Anterior cingulate cortex (tissue), 58 donors: ENCODE measurements at regions not wholly inside any gene's neighbourhood (a gene's known extent, or its start where the extent isn't known, plus 50 kb on each side); places are given as distances from the start of the nearest gene placed in this dataset.
A peak's percentile ranks its signal among the peaks of the same experiment; 100 is the strongest.
"Not testable (repeated sequence)": the region's sequence is repeated elsewhere in the genome, so short reads cannot be mapped to it uniquely, and the experiment has no call there.

ENCODE experiments used
- DNase-seq, 58 donors: peaks; one replicate each; lab custom pipeline; 2025; lab: John Stamatoyannopoulos, UW

DNA sequence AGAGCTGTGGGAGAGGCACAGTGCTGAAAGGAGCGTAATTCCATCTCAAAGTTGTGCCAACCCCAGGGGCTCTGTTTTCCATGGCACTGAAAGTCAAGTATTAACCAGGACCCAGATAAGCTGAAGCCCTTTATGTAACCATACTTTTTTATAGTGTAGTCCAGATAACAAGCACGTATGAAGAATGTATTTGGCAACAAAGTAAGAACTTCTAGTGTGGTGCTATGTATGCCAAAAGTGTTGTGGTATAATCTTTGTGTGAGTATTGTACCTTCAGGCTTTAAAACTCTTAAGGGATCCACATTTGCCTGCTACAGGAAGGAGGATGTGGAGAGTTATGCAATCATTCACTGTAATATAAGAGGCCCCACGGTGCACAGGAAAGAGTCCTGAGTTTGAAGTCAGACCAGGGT is 129.4 kb downstream of the IBTK start:
- DNase-seq: no peak

DNA sequence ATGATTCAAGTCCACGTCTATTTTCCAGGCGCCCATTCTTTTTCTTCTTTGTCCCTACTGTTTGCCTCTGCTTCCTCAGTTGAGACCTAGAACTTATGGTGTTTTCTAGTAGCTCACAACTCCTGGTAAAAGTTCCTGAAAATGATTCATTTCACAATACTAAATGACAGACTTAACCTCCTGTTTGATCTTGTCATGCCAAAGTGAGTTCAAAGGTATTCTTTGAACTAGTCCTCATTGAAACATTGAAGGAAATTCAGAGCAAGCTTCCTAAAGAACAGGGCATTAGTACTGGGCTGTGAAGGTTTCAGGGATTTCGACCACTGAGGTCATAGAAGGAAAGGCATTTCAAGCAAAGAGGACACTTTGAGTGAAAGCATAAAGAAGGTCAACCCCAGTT is 132.8 kb downstream of the IBTK start:
- no peak for DNase-seq

DNA sequence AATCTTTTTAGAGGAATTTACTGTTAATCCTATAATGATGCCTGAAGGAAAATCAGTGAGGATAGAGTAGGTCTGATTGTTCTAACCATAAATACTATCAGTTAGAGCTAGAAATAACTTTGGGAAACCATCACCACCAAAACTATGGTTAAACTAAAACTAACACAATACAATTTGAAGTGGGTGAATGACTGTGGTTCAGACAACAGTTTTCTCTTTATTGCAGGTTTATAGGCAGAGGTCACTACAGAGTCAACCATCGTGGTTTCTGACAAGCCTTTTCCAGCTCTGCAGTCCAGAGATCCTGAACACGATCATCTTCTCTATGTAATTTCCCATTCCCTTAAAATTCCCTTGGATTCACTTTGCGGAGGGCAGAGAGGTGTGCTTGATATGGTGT is 134.3 kb downstream of the IBTK start:
- no peak for DNase-seq

DNA sequence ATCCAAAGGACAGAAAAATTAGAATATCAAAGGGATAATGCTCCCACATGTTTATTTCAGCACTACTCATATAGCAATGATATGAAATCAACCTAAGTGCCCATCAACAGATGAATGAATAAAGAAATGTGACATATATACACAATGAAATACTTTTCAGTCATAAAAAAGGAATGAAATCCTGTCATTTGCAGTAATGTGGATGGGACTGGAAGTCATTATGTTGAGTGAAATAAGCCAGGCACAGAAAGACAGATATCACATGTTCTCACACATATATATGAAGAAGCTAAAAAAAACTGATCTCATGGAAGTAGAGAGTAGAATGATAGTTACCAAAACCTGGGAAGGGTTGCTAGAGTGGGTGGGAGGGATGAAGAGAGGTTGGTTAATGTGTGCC is 135.7 kb downstream of the IBTK start:
- DNase-seq: no peak

DNA sequence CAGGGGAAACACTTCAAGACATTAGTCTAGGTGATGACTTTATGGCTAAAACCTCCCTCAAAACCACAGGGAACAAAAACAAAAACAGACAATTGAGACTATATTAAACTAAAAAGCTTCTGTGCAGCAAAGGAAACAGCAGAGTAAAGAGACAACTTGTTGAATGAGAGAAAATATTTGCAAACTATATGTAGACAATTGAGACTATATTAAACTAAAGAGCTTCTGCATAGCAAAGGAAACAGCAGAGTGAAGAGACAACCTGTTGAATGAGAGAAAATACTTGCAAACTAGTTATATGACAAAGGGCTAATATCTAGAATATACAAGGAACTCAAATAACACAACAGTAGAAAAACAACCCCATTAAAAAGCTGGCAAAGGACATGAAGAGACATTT is 136.4 kb downstream of the IBTK start:
- DNase-seq: no peak

DNA sequence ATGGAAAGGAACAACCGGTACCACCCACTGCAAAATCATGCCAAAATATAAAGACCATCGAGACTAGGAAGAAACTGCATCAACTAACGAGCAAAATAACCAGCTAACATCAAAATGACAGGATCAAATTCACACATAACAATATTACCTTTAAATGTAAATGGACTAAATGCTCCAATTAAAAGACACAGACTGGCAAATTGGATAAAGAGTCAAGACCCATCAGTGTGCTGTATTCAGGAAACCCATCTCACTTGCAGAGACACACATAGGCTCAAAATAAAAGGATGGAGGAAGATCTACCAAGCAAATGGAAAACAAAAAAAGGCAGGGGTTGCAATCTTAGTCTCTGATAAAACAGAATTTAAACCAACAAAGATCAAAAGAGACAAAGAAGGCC is 144.4 kb downstream of the IBTK start:
- DNase-seq: not testable (repeated sequence)

DNA sequence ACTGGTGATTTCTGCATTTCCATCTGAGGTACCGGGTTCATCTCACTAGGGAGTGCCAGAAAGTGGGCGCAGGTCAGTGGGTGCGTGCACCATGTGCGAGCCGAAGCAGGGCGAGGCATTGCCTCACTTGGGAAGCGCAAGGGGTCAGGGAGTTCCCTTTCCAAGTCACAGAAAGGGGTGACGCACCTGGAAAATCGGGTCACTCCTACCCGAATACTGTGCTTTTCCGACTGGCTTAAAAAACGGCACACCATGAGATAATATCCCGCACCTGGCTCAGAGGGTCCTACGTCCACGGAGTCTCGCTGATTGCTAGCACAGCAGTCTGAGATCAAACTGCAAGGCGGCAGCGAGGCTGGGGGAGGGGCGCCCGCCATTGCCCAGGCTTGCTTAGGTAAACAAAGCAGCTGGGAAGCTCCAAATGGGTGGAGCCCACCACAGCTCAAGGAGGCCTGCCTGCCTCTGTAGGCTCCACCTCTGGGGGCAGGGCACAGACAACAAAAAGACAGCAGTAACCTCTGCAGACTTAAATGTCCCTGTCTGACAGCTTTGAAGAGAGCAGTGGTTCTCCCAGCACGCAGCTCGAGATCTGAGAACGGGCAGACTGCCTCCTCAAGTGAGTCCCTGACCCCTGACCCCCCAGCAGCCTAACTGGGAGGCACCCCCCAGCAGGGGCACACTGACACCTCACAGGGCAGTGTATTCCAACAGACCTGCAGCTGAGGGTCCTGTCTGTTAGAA is 146.0 kb downstream of the IBTK start:
- DNase-seq: not testable (repeated sequence)

DNA sequence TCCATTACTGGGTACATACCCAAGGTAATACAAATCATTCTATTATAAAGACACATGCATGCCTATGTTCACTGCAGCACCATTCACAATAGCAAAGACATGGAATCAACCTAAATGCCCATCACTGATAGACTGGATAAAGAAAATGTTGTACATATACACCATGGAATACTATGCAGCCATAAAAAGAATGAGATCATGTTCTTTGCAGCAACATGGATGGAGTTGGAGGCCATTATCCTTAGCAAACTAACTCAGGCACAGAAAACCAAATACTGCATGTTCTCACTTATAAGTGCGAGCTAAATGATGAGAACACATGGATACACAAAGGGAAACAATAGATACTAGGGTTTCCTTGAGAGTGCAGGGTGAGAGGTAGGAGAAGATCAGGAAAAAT is 146.8 kb downstream of the IBTK start:
- DNase-seq: not testable (repeated sequence)

DNA sequence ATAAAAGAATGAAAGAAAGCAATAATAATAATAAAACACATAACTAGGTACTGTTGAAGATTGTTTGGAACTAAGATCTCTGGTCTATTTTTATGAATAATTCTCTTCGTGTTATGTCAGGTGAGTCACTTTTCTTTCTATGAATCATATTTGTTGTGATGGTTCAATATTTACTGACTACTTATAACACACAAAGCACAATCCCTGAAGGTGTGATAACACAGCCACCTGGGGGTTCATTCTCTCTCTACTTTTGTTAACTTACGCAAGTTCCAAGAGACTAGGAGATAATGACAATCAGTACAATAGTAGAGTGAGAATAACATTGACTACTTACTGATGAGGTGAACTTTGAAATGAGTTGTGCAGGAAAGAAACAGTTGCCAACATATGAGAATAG is 149.9 kb downstream of the IBTK start:
- DNase-seq: no peak

DNA sequence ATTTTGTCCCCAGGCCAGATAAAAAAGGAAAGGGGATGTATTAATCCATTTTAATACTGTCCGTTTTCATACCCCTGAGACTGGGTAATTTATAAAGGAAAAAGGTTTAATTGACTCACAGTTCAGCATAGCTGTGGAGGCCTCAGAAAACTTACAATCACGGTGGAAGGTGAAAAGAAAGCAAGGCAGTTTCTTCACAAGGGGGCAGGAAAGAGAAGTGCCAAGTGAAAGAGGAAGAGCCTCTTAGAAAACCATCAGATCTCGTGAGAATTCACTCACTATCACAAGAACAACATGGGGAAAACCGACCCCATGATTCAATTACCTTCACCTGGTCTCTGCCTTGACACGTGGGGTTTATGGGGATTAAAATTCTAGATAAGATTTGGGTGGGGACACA is 152.5 kb downstream of the IBTK start:
- DNase-seq: no peak

DNA sequence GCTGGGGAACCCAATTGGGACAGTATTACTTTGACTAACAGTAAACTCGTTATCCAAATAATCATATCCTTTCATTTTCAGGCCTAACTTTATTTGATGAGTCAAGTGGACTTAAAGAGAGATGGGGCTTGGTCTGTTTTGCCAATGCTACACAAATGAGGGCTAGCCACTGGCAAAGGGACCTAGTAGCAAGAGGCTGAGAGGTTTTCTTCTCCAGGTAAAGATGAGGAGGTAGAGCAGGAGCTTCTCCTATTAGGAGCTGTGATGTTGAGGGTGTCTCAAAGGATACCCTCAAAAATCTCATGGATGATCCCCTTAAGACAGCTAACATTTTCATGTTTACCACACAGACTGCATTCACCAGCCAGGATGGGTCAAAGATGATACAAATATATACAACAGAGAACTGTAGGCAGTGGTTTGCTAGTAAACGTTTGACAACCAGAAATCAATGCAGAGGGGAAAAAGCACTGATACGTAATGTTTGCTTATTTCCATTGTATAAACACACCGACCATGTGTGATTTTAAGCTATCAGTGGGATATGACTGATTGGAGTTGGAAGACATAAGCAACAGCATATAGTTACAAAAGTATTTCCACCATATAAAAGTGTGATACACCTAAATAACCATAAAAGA is 153.3 kb downstream of the IBTK start:
- no peak for DNase-seq

DNA sequence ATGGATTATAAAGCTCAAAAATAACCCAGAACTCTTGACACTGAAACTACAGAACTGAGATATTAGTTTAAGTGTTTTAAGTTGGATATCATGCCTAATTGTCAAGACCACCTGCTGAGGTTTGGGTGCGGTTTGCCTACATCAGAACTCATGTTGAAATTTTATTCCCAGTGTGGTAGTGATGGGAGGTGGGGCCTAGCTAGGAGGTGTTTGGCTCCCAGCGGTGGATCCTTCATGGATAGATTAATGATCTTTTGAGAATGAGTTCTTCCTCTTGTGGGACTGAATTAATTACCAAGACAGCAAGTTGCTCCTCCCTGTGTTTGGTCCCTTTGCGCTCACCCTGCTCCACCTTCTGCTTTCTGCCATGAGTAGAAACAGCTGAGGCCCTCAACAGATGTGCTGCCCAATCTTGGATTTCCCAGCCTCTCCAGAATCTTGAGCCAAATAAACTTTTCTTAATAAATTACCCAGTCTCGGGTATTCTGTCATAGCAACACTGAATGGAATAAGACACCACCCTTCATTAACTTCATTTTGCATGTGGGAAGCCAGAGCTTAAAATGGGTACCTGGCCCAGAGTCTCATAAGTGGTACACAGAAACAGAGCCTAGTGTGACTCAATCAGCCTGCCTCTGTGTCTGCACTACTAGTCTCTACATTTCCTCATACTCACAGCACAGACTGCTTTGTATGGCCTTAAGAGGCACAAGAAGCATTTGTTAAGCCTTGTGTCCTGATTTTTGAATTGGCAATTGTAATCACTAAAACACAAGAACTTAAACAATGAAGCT is 158.4 kb downstream of the IBTK start:
- DNase-seq: no peak

DNA sequence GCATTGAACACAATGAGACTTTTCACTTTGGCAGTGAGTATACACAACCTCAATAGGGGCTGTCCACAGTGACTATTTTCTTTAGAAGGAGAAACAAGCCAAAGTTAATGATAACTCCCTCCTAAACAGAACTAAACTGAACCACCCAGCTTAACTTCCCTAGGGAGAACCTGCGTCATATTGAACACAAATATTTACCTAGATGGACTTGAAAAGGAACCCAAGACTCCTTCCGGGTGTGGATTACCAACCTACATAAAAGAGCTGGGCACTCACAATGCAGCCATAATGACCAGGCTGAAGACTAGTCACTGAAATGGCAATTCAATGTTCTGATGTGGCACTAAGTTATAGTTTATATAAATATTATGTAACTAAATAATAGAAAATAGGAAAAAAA is 160.6 kb downstream of the IBTK start:
- DNase-seq: peak in 1 of 58 donors; percentile 17

DNA sequence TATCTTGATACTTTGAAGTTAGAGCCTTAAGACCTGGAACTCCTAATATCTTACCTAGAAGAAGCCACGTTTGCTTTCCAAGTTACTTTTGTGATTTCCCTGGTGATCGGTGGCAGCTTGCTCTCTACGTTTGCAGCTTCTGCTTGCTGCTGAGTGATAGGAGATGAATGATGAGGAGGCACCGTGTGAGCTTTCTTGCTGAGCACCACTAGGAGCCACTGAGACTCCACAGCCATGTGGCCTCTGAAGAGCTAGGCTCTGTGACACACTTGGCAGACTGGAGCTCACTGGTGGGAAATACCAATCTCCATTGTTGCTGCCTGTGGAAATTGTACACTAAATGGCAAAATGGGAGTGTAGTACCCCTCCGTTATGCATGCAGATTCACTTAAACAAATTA is 161.8 kb downstream of the IBTK start:
- DNase-seq: no peak

DNA sequence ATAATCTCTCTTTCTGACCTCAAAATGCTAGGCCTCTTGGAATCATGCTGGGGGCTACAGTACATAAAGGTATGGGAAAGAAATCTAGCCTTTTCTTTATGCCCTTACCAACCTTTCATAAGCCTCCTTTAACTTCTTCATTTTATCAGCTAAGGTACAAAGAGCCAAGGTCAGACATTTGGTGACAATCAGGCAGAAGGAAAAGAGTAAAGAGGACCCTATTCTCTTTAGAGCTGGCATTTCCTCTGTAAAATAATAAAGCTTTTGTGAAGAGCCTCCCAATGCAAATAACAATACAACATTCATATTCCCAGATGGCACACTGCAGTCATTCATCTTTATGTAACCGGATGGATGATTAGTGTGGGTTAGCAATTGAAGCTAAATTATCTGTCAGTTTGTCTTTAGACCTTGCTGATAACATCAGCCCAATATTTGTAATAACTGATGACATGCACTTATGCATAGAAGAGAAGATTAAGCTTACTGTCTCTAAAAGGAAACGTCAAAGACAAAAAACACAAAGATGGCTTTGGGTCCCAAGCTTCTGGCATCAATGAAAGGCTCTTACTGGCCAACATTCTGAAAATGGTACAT is 163.1 kb downstream of the IBTK start:
- peak in 1 of 58 donors; percentile 37 for DNase-seq

DNA sequence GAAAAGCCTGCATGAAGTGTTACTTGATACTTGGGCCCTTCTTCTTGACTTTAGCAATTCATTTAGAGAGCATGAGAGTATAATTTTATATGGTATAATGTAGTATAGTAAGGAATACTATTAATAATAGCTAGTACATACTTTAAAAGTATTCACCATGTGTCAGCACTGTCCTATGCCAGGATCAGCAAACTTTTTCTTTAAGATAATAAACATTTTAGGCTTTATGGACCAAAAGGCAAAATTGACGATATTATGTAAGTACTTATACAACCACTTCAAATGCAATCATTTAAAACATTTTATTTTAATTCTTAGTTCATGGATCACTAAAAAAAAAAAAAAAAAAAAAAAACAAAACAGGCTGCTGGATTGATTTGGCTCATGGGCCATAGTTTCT is 163.9 kb downstream of the IBTK start:
- DNase-seq: no peak

DNA sequence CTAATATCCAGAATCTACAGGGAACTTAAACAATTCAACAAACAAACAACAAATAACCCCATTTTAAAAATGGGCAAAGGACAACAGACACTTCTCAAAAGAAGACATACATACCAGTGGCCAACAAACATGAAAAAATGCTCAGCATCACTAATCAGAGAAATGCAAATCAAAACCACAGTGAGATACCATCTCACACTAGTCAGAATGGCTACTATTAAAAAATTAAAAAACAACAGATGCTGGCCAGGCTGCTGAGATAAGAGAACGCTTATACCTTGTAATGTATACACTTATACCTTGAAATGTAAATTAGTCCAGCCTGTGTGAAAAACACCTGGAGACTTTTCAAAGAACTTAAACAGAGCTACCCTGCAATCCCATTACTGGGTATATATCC is 166.8 kb downstream of the IBTK start:
- DNase-seq: no peak

DNA sequence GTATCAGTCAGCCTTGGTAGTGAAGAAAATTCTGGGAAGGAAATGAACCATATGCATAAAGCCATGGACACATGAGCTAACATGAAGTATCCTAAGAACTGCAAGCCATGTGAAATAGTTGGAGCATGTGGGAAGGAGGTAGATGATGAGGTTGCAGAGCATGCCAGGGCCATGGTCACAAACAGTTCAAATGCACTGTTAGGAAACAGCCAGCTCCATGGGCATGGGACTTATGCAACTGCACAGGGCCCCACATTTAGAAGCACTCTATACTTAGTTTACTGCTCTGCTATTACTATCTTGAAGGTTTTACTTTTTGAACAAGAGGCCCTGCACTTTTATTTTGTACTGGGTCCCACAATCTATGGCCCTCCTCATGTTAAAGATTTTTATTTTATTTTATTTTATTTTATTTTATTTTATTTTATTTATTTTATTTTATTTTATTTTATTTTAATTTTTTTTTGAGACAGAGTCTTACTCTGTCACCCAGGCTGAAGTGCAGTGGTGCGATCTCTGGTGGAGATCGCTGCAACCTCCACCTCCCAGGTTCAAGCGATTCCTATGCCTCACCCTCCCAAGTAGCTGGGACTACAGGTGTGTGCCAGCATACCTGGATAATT is 169.1 kb downstream of the IBTK start:
- DNase-seq: no peak

DNA sequence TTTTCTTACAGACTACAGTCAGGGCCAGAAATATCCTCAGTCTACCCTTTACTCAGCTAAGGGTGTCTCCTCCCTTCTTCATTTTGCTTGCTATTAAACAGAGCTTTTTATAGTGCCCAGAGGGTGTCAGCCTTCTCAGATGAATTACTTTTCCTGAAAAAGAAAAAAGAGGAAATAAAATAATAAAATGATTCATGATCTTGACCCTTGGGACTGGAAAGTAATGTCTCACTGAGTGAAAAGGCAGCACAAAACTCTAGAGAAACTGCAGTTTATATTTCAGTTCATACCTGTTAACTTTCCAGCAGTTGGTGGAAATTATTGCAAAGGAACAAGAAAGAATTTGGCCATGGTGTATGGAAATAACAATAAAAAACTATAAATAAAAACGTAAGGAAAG is 170.6 kb downstream of the IBTK start:
- DNase-seq: no peak

DNA sequence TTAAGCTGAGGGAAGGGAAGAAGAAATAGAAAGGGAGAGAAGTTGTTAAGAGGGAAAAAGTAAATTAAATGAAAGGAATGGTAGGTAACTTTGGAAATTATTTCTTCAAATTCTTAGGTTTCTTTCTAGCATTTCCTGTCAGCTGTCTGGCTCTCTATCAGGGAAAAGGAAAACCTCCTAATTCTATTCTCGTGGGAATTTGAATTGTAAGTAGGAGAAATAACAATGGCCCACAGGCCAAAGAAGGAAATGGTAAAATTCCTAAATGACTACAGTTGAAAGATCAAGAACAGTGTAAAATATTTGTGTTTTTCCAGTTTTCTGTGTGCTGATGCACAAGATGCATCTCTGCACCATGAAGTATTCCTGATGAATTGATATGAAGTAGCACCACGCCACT is 173.0 kb downstream of the IBTK start:
- DNase-seq: no peak

DNA sequence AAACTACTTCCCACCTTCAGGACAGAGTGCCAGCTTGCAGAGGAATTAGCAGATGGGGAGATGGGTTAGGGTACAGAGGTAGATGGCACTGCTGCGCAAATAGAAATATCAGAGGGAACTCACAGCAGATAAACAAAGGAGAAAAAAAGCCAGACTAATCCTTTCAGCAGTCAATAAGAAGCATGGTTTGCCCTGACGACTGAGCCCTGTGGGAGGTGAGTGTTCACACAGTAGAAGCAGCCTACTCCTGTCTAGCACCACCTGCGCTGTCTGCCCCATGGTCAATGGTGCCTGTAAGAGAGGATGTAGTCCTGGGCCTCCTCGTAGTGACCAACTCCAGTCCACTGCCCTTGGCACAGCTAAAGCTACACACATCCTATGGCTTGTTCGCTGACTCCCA is 174.1 kb downstream of the IBTK start:
- DNase-seq: no peak
